ENCODE measurements at regions not wholly inside any gene's neighbourhood (a gene's known extent, or its start where the extent isn't known, plus 50 kb on each side); places are given as distances from the start of the nearest gene placed in this dataset.

- in situ Hi-C loops (cut with HindIII; ENCODE audit: low sequenced_read_pairs), result loop anchor here (10.0 kb wide), 1 partner anchor 57 kb away; no protein-coding TSS in a partner anchor
Measured at GRCh38 chr1:37158113-37158749, 123.9 kb upstream of the GRIK3 start.

GRCh38 chr1:37159102-37159501 is 124.8 kb upstream of the GRIK3 start:
- in situ Hi-C loops (cut with HindIII; ENCODE audit: low sequenced_read_pairs), result loop anchor here (10.0 kb wide), 1 partner anchor 56 kb away; no protein-coding TSS in a partner anchor

GRCh38 chr1:37161171-37161570 is 126.9 kb upstream of the GRIK3 start:
- in situ Hi-C loops (cut with HindIII; ENCODE audit: low sequenced_read_pairs), result no loop called here

- in situ Hi-C loops (cut with HindIII; ENCODE audit: low sequenced_read_pairs), result no loop called here
Measured at GRCh38 chr1:37162059-37162458, 127.7 kb upstream of the GRIK3 start.

GRCh38 chr1:37166005-37166404 is 131.7 kb upstream of the GRIK3 start:
- in situ Hi-C loops (cut with HindIII; ENCODE audit: low sequenced_read_pairs), result no loop called here

- in situ Hi-C loops (cut with HindIII; ENCODE audit: low sequenced_read_pairs), result no loop called here
Measured at GRCh38 chr1:37167479-37167878, 133.2 kb upstream of the GRIK3 start.

- in situ Hi-C loops (cut with HindIII; ENCODE audit: low sequenced_read_pairs), result no loop called here
Measured at GRCh38 chr1:37169241-37169640, 134.9 kb upstream of the GRIK3 start.

GRCh38 chr1:37169743-37170275 is 135.5 kb upstream of the GRIK3 start:
- in situ Hi-C loops (cut with HindIII; ENCODE audit: low sequenced_read_pairs), result no loop called here

- in situ Hi-C loops (cut with HindIII; ENCODE audit: low sequenced_read_pairs), result no loop called here
Measured at GRCh38 chr1:37171691-37172090, 137.4 kb upstream of the GRIK3 start.

GRCh38 chr1:37174341-37174740 is 140.0 kb upstream of the GRIK3 start:
- in situ Hi-C loops (cut with HindIII; ENCODE audit: low sequenced_read_pairs), result no loop called here

GRCh38 chr1:37174876-37175275 is 140.6 kb upstream of the GRIK3 start:
- in situ Hi-C loops (cut with HindIII; ENCODE audit: low sequenced_read_pairs), result no loop called here

- in situ Hi-C loops (cut with HindIII; ENCODE audit: low sequenced_read_pairs), result no loop called here
Measured at GRCh38 chr1:37175666-37176215, 141.4 kb upstream of the GRIK3 start.

- in situ Hi-C loops (cut with HindIII; ENCODE audit: low sequenced_read_pairs), result no loop called here
Measured at GRCh38 chr1:37176269-37176668, 142.0 kb upstream of the GRIK3 start.

GRCh38 chr1:37177230-37177864 is 143.0 kb upstream of the GRIK3 start:
- in situ Hi-C loops (cut with HindIII; ENCODE audit: low sequenced_read_pairs), result no loop called here

- in situ Hi-C loops (cut with HindIII; ENCODE audit: low sequenced_read_pairs), result no loop called here
Measured at GRCh38 chr1:37181425-37181824, 147.1 kb upstream of the GRIK3 start.

- in situ Hi-C loops (cut with HindIII; ENCODE audit: low sequenced_read_pairs), result no loop called here
Measured at GRCh38 chr1:37184789-37185188, 150.5 kb upstream of the GRIK3 start.

- in situ Hi-C loops (cut with HindIII; ENCODE audit: low sequenced_read_pairs), result no loop called here
Measured at GRCh38 chr1:37186246-37186756, 152.0 kb upstream of the GRIK3 start.

- in situ Hi-C loops (cut with HindIII; ENCODE audit: low sequenced_read_pairs), result no loop called here
Measured at GRCh38 chr1:37189111-37189510, 154.8 kb upstream of the GRIK3 start.

- in situ Hi-C loops (cut with HindIII; ENCODE audit: low sequenced_read_pairs), result no loop called here
Measured at GRCh38 chr1:37197411-37197810, 163.1 kb upstream of the GRIK3 start.

GRCh38 chr1:37214305-37214704 is 180.0 kb upstream of the GRIK3 start:
- in situ Hi-C loops (cut with HindIII; ENCODE audit: low sequenced_read_pairs), result loop anchor here (10.0 kb wide), 1 partner anchor 60 kb away; no protein-coding TSS in a partner anchor

- in situ Hi-C loops (cut with HindIII; ENCODE audit: low sequenced_read_pairs), result no loop called here
Measured at GRCh38 chr1:37233606-37234005, 199.3 kb upstream of the GRIK3 start.

- in situ Hi-C loops (cut with HindIII; ENCODE audit: low sequenced_read_pairs), result no loop called here
Measured at GRCh38 chr1:37234941-37235418, 200.7 kb upstream of the GRIK3 start.

All from DLD1 (cell line).